Fibroblast of lung (primary cell): ENCODE measurements at regions not wholly inside any gene's neighbourhood (a gene's known extent, or its start where the extent isn't known, plus 50 kb on each side); places are given as distances from the start of the nearest gene placed in this dataset.
"Not testable (repeated sequence)": the region's sequence is repeated elsewhere in the genome, so short reads cannot be mapped to it uniquely, and the experiment has no call there.

Experiments
- DNase-seq, 2 donors: peaks; one replicate each; pipeline versions ENCODE4 v3.0.0 to v3.0.0-alpha.2; 2010; ENCODE audit warnings: low read depth in 2 of 2
- H2AFZ ChIP-seq: 2 replicates; pipeline ENCODE4 v1.5.1; 2012; ENCODE audit warnings: low read length, control low read depth, inconsistent platforms
- H3K27ac ChIP-seq: 2 replicates; pipeline ENCODE4 v1.5.1; 2011; ENCODE audit warnings: low read length, control low read depth; ENCODE audit not compliant: insufficient read depth
- H3K27me3 ChIP-seq: 2 replicates; pipeline ENCODE4 v1.5.1; 2011; ENCODE audit warnings: mild to moderate bottlenecking, low read length; ENCODE audit not compliant: control insufficient read depth, insufficient read depth
- H3K36me3 ChIP-seq: 2 replicates; pipeline ENCODE4 v1.5.1; 2011; ENCODE audit warnings: low read length; ENCODE audit not compliant: control insufficient read depth, insufficient read depth
- H3K4me1 ChIP-seq: 2 replicates; pipeline ENCODE4 v1.5.1; 2011; ENCODE audit warnings: low read length; ENCODE audit not compliant: control insufficient read depth, insufficient read depth; ENCODE audit errors: extremely low read depth
- H3K4me2 ChIP-seq: 2 replicates; pipeline ENCODE4 v1.5.1; 2011; ENCODE audit warnings: low read length, control low read depth; ENCODE audit not compliant: insufficient read depth; ENCODE audit errors: extremely low read depth
- H3K4me3 ChIP-seq, 4 experiments: fragments of 200-600 bp in 1 of 4; sonication (generic) in 1 of 4; replicated peaks in 1 of 4; 2 replicates each; pipeline ENCODE4 v1.5.1; 2011 to 2016; ENCODE audit warnings: low read length in 4 of 4, low read depth in 3 of 4, mild to moderate bottlenecking in 3 of 4, control low read depth in 2 of 4, inconsistent platforms in 1 of 4, mixed read lengths in 1 of 4; ENCODE audit not compliant: insufficient read depth in 1 of 4; ENCODE audit errors: control extremely low read depth in 1 of 4
- H3K79me2 ChIP-seq: 2 replicates; pipeline ENCODE4 v1.5.1; 2012; ENCODE audit warnings: mild to moderate bottlenecking, low read length, inconsistent platforms; ENCODE audit not compliant: control insufficient read depth, insufficient read depth
- H3K9ac ChIP-seq: 2 replicates; pipeline ENCODE4 v1.5.1; 2011; ENCODE audit warnings: mild to moderate bottlenecking, low read length, control low read depth; ENCODE audit not compliant: insufficient read depth
- H3K9me3 ChIP-seq: 2 replicates; pipeline ENCODE4 v1.5.1; 2012; ENCODE audit warnings: low read depth, low read length; ENCODE audit not compliant: control insufficient read depth, insufficient read depth
- H4K20me1 ChIP-seq: 2 replicates; pipeline ENCODE4 v1.5.1; 2011; ENCODE audit warnings: low read length; ENCODE audit not compliant: control insufficient read depth, insufficient read depth; ENCODE audit errors: extremely low read depth
- EZH2 ChIP-seq: IDR thresholded peaks from 2 replicates; pipeline ENCODE4 v1.5.1; 2012; ENCODE audit warnings: low read length, control low read depth, mild to moderate bottlenecking; ENCODE audit errors: missing control alignments
- TF ChIP-seq, protein P1 (sequence below), 2 donors: IDR thresholded peaks in 1 of 2; conservative IDR thresholded peaks in 1 of 2; 1 replicate in 1 of 2; 2 replicates in 1 of 2; pipeline ENCODE4 v1.5.1; 2011 to 2012; ENCODE audit warnings: low read length in 2 of 2, control low read depth in 1 of 2, inconsistent platforms in 1 of 2, low read depth in 1 of 2, mild to moderate bottlenecking in 1 of 2

DNA sequence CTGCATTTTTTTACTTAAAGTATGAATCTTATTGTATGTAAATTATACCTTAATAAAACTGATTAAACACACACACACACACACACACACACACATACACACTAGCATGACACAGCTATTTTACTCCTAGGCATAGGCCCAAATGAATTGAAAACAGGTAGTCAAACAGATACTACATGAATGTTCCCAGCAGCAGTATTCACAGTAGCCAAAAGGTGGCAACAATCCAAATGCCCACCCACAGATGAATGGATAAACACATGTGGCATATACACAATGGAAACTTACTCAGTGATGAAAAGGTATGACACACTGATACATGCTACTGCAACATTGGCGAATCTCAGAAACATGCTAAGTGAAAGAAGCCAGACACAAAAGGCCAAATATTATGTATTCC, 223.5 kb downstream of the CYB561 start:
- no peaks in the 10 kb centered on the region for H3K79me2 ChIP-seq
- DNase-seq, result peak; percentile 13 to 30
- no peak overlapping the region for H3K9ac ChIP-seq

DNA sequence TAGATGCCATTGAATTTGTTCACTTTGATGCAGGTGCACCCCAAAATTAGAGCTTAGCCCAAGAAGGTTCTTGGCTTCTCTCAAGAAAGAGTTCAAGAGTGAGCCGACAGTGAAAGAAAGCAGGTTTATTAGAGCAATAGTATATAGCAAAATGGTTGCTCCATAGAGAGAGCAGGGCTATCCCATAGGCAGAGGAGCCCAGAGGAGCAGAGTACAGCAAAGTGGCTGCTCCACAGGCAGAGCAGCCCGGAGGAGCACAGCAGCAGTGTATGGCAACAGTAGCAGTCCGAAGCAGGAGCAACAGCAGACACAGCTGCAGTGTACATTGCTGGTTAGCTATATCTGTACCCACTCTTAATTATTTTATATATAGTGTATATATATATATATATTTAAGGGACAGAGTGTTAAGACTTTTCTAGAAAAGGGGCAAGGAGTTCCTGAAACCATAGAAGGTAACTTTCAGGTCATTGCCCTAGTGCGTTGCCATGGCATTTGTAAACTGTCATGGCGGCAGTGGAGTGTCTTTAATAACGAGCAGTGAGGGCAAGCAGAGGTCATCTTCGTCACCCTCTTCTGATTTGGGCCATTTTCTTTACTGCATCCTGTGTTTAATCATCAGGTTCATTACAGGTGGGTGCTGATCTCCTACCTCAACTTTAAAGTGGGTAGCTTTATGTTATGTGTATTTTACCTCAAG, 222.7 kb downstream of the CYB561 start:
- Histone ChIP-seq H3K4me2 (no peak overlapping the region), H3K79me2 (no peaks in the 10 kb centered on the region), H4K20me1 (no peaks in the 10 kb centered on the region), H2AFZ (no peak overlapping the region), H3K27ac (no peak overlapping the region), H3K9me3 (no peaks in the 10 kb centered on the region), H3K4me1 (no peaks in the 10 kb centered on the region), H3K27me3 (no peaks in the 10 kb centered on the region), H3K4me3 (no peak overlapping the region), H3K36me3 (no peaks in the 10 kb centered on the region), H3K9ac (no peak overlapping the region)
- TF ChIP-seq, protein P1, sequence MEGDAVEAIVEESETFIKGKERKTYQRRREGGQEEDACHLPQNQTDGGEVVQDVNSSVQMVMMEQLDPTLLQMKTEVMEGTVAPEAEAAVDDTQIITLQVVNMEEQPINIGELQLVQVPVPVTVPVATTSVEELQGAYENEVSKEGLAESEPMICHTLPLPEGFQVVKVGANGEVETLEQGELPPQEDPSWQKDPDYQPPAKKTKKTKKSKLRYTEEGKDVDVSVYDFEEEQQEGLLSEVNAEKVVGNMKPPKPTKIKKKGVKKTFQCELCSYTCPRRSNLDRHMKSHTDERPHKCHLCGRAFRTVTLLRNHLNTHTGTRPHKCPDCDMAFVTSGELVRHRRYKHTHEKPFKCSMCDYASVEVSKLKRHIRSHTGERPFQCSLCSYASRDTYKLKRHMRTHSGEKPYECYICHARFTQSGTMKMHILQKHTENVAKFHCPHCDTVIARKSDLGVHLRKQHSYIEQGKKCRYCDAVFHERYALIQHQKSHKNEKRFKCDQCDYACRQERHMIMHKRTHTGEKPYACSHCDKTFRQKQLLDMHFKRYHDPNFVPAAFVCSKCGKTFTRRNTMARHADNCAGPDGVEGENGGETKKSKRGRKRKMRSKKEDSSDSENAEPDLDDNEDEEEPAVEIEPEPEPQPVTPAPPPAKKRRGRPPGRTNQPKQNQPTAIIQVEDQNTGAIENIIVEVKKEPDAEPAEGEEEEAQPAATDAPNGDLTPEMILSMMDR (conservative IDR thresholded peaks at IDR 0.05 in 1 of 2, IDR thresholded peaks at IDR 0.05 in 1 of 2; ENCODE audit: low read depth in 1 of 2, low read length in 2 of 2), result no peak
- TF ChIP-seq EZH2, result no peak
- DNase-seq, result no peak

More for the DNA sequence above, 223.5 kb downstream of the CYB561 start:
- Histone ChIP-seq H3K27me3 (no peaks in the 10 kb centered on the region), H2AFZ (no peak overlapping the region), H3K9me3 (no peaks in the 10 kb centered on the region), H3K4me3 (no peak overlapping the region), H3K4me1 (no peaks in the 10 kb centered on the region), H4K20me1 (no peaks in the 10 kb centered on the region), H3K4me2 (no peak overlapping the region), H3K27ac (no peak overlapping the region), H3K36me3 (no peaks in the 10 kb centered on the region)
- TF ChIP-seq, protein P1 (conservative IDR thresholded peaks at IDR 0.05 in 1 of 2, IDR thresholded peaks at IDR 0.05 in 1 of 2; ENCODE audit: low read depth in 1 of 2, low read length in 2 of 2), result no peak
- TF ChIP-seq EZH2, result no peak

DNA sequence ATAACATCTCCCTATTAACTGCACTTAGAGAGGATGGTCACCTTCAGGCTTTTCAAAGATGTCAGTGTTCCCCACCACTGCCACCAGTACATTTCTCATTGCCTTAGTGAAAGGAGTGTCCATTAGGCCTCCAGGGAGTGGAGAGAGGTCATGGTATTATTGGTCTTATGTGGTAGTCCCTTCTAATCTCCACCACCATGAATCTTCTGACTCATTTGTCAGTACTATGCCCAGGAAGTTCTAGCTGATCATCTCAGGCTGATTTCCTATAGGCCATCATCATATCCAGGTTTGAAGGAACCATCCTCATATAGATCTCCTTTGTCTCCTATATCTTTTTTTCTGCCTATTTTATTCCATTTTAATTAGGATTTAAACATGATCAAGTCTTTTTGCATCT, 221.5 kb downstream of the CYB561 start:
- no peak overlapping the region for H3K4me2 ChIP-seq
- H3K27me3 ChIP-seq, result no peaks in the 10 kb centered on the region
- H3K9ac ChIP-seq, result no peak overlapping the region
- no peaks in the 10 kb centered on the region for H3K4me1 ChIP-seq
- H3K27ac ChIP-seq, result no peak overlapping the region
- DNase-seq, result no peak
- no peaks in the 10 kb centered on the region for H3K36me3 ChIP-seq
- no peaks in the 10 kb centered on the region for H4K20me1 ChIP-seq
- H3K9me3 ChIP-seq, result no peaks in the 10 kb centered on the region
- H2AFZ ChIP-seq, result no peak overlapping the region
- TF ChIP-seq, protein P1 (conservative IDR thresholded peaks at IDR 0.05 in 1 of 2, IDR thresholded peaks at IDR 0.05 in 1 of 2; ENCODE audit: low read depth in 1 of 2, low read length in 2 of 2), result no peak
- no peak for TF ChIP-seq EZH2
- no peaks in the 10 kb centered on the region for H3K79me2 ChIP-seq
- no peak overlapping the region for H3K4me3 ChIP-seq

DNA sequence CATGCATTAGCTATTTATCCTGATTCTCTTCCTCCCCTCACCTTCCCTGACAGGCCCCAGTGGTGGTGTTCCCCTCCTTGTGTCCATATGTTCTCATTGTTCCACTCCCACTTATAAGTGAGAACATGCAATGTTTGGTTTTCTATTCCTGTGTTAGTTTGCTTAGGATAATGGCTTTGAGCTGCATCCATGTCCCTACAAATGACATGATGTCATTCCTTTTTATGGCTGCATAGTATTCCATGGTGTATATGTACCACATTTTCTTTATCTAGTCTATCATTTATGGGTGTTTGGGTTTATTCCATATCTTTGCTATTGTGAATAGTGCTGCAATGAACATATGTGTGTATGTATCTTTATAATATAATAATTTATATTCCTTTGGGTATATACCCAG, 219.4 kb downstream of the CYB561 start:
- H3K9ac ChIP-seq, DNase-seq, H3K27ac ChIP-seq, H3K4me1 ChIP-seq, H3K9me3 ChIP-seq, H3K36me3 ChIP-seq, H4K20me1 ChIP-seq, H3K4me3 ChIP-seq, H2AFZ ChIP-seq, H3K79me2 ChIP-seq, H3K27me3 ChIP-seq, H3K4me2 ChIP-seq: not testable (repeated sequence)

DNA sequence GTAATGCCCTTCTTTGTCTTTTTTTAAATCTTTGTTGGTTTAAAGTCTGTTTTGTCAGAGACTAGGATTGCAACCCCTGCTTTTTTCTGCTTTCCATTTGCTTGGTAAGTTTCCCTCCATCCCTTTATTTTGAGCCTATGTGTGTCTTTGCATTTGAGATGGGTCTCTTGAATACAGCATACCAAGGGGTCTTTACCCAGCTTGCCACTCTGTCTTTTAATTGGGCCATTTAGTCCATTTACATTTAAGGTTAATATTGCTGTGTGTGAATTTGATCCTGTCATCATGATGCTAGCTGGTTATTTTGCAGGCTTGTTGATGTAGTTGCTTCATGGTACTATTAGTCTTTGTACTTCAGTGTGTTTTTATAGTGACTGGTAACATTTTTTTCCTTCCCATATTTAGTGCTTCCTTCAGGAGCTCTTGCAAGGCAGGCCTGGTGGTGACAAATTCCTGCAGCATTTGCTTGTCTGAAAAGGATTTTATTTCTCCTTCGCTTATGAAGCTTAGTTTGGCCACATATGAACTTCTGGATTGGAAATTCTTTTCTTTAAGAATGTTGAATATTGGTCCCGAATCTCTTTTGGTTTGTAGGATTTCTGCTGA, 215.0 kb downstream of the CYB561 start:
- not testable (repeated sequence) for H3K79me2 ChIP-seq, H3K9ac ChIP-seq, H3K9me3 ChIP-seq, H3K4me2 ChIP-seq, H3K27ac ChIP-seq, H3K4me1 ChIP-seq, H4K20me1 ChIP-seq, H3K27me3 ChIP-seq, H2AFZ ChIP-seq, H3K36me3 ChIP-seq, H3K4me3 ChIP-seq
- DNase-seq, result peak in 1 of 2 donors; percentile 21
